ENCODE measurements at regions not wholly inside any gene's neighbourhood (a gene's known extent, or its start where the extent isn't known, plus 50 kb on each side); places are given as distances from the start of the nearest gene placed in this dataset.

DNA sequence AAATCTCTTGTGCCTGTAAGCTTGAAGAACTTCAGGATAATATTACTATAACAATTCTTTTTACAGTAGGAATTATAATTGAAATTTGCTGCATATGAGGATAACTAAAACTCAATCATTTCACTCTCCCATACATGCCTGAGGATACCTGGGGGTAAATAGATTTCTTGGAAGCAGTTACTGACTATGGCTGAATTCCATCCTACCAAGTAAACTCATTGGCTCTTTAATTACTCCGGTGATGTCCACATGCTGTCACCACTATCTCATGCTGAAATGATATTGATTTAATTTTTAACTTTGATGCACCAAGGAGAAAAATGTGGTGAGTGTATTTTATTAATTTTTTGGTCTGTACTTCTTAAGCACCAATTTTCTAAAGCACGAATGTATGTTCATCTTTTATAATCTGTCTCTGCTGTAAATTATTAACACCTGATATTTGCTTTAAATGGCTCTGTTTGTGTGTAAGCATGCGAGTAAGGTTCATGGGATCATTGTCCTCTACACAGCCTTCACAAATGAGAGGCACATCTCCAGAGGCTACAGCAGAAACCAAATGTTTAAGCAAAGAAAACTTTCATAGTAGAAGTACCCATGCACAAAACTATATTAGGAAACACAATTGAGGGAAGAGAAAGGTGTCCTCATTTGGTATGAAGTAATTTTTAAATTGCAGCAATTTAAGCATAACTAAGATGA, 164.2 kb upstream of the POU3F2 start:
- no peak for DNase-seq

DNA sequence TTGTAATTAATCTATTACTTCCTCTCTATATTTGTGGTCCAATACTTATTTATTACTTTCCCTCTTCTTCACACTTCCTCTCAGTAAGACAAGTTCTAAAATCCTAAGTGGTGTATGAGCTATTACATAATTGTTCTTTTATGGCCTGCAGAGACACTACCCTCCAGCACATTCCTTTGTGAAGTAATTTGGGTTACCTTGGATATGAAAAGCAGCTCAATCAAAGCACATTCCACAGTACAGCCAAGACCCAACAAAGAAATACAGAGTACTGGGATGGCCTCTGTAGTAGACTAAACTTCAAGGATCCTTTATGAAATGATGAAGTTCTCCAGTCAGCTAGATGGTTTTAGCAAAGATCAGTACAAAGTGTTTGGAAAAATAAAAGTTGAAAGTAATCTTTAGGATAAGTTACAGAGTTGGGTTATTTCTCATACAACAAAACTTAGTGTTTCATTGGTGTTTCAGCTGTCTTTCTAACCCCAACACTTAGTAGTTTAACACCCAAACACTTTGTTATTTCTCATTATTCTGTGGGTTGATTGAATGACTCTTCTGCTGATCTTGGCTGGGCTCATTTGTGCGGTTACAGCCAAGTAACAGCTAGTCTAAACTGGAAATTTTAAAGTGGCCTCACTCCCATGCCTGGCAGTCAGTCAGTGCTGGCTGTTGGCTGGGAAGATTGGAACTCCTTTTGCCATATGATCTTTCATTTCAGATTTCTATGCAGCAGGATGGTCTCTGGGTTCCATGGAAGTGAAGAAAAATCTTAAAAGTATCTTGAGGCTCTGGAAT, 161.5 kb upstream of the POU3F2 start:
- no peak for DNase-seq

DNA sequence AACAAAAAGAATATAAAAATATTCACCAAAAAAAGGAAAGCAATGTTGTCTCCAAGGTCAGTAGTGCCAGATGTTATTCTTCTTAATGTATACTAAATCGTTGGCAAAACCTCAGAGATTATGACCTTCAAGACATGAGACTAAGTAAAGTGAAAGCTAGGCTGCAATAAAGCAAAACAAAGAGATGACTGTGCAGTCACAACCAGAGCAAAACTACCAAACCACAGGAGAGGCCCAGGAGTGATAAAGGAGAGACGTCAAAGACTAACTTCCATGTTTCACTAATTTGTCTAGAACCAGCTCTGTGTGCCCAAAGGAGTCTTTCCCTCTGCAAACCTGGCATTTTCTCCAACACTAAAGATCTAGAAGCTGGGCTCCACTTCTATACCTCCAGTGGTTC, 155.9 kb upstream of the POU3F2 start:
- no peak for DNase-seq

DNA sequence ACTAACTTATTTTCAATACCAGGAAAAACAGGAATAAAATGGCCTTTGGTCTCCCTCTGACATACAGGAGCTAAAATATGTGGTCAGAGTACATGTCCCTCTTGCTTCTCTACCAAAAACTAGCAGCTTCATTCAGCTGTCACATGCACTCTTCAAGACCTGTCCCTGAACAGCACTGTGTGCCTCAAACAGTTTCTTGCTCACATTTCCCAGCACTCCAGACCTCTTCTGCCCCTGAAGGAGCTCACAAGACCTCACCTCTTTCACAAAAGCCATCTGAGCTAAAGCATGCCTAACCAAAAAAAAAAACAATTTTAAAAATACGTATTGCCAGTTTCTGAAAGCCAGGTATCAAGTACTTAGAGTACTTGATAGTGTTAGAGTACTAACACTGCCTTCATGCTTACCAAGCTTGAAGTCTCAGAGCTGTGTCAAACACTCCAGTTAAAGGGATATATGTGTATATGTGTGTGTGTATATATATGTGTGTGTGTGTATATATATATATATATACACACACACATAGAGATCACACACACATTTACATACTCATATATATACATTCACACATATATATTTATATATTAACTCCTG, 148.3 kb upstream of the POU3F2 start:
- DNase-seq: no peak

DNA sequence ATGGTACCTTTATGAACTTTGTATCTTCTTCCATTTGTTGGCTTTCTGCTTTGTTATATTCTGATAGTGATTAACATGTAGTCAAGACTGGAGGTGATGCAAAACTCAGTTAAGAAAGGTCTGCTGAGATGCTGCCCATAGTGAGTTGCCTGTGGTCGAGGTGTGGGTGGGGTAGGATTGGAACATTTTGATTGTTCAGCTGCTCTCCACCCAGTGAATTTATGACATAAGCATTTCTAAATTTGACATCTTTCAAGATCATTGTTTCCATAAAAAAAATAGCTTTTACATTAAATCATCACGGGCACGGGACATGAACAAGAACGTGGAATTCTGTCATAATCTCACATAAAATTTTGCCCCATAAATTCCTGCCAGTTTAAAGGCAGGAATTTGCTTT, 146.6 kb upstream of the POU3F2 start:
- DNase-seq: no peak

DNA sequence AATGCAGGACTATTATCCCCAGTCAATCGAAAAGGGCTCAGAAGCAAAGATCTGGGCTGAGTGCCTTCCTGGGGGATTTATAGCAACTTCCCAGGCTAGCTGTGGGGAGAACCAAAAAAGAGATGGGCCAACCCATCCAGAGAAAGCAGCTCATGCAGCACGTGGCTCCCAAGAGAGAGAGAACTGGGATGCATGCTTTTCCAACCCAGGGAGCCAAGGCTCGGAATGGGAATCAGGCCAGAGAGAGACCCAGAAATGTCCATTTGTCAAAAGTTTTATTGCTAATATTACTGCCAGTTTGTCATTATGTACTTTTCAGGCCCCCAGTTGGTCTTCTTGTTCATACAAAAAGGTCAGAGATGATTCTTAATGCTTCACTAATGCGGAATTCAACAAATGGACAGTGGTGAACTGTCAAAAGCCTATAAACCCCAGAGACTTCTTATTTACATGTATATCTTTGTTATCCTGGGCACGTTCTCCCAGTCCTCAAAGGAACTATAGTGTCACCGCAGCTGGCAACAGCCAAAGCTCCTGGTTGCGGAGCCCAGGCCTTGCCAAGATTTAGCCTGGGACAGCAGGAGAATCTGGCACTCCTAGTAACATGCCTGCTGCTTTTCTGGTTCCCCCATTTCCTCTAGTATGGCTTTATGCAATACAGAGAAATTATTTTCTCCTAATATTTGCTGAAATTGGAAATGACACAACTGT, 139.1 kb upstream of the POU3F2 start:
- no peak for DNase-seq

DNA sequence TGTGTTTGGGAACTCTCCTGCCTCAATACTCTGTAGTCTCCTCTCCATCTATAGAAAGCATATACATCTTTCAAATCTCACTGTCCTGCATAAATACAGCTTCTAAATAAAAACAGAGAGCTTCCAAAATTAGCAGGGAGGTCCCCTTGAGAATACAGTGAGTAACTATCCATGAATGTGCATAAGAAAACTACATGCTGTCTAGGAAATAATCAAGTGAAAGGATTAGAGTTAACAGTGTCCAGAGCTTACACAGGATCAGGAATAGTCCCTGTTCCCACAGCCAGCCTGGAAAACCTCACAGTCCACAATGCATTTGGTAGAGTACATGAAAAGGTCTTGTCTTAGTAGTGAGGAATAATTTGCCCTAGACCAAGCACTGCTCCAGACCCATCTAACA, 123.0 kb upstream of the POU3F2 start:
- DNase-seq: no peak

DNA sequence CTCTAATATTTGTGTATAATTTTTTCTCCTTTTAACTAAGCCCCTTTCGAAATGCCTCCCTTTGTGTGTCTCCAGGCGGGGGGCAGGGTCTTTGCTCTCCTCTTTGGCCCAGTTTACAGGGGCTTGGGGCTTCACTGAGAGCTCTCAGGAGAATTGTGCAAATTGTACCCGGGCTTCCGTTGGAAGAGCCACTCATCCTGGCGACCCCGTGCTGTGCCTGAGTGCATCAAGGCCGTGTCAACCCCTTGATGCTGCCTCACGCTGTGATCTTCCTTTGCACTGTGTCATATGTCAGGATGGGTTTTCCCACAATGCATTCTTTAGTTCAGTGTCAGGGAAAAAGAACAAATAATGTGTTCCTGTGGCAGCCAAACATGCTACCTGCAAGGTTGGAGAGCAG, 118.0 kb upstream of the POU3F2 start:
- no peak for DNase-seq

DNA sequence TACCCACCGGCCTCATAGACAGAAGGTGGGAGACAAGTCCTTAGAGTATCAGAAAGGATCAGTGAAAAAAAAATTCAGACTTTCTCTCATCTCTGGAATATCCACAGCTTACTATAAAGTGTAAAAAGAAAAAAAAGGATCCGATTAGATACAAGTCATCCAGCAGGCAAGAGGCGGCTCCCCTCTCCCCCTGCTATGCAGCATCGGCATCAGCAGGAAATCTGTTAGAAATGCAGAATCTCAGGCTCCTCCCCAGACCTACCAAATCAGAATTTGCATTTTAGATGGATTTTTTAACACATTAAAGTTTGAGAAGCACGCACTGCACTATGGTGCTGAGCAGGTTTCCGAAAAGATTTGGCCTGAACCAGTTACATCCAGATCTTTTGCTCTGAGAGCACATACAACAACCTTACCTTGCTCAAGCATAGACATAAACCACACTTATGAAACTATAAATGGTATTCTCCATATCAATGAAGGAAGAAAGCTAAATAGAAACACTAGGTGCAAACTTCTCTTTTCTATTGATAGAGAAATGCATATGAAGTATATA, 117.0 kb upstream of the POU3F2 start:
- DNase-seq: no peak

DNA sequence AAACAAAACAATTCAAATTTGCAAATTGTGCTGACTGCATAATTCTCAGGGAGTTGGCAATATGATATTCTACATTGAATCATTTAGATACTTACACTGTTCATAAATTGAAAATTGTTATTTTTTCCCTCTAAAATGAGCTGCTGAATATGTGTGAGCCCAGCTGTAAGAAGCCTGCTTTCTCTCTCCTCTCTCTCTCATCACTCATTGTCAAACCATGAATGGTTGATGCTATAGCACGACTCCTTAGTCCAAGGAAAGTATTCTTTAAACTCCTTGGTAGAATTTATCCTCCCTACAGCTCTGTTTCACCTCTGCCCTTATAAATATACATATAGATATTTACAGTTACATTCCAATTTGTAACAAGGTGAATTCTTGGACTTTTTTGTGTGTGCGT, 116.4 kb upstream of the POU3F2 start:
- no peak for DNase-seq

DNA sequence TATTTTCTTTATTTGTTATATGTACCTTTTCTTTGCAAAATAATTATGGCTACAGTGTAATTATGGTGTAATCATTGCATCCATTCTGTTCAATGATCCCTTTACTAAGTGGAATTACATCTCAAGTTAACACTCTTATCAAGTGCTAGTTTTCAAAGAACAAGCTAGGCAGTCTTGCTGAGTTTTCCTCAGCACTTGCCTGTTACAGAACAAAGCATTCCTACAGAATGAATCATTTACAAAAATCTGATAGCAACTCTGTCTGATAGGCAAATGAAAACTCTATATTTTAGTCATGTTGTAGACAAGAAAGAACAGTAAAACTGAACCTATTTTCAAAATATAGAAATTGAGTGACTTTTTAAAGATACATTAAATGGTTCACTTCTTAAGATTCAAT, 109.8 kb upstream of the POU3F2 start:
- no peak for DNase-seq

DNA sequence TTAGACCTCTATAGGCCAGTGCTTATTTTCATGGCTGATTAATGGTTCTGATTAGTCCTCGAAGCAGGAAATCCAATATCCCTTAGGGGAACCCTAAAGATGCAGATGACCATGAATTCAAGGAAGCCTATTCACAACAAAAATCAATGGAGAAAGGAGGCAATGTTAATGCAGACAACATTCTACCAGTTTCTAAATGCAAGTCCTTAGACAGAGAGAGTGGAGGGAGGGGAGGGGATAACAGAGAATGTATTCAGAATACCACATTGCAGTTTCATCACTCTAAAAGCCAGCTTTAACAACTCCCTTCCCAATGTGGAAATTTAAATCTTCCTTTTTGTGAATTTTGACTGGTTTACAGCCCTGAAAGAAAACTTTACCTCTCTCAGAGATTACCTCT, 87.1 kb upstream of the POU3F2 start:
- DNase-seq: no peak

DNA sequence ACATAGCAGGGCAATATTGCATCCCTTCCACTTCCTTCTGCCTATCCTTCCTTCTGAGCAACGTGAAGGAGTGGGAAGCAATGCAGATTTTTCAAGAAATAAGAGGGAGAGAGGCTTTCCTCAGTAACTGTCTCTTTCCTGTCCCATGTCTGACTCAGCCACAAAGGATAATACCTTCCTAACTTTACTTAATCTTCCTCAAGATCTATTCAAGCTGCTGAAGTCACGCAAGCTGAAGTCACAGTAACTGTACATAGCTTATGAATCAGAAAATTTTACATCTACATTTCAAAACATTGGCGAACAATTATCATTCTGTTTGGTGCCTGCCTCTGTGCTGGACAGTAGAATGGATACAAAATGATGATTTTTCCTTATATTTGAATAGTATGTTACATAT, 86.4 kb upstream of the POU3F2 start:
- DNase-seq: no peak

DNA sequence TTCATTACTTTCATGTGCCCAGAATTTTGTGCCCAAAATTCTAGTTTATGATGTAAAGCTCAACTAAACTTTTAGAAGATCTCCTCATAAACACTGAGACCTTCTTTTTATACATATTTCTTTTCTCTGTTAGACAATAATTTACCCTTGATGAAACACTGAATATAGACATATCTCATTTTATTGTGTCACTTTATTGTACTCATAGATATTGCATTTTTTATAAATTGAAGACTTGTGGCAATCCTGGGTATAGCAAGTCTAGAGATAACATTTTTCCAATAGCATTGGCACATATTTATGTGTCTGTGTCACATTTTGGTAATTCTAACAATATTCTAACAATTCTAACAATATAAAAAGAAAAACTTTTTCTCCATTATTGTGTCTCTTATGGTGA, 74.9 kb upstream of the POU3F2 start:
- no peak for DNase-seq

DNA sequence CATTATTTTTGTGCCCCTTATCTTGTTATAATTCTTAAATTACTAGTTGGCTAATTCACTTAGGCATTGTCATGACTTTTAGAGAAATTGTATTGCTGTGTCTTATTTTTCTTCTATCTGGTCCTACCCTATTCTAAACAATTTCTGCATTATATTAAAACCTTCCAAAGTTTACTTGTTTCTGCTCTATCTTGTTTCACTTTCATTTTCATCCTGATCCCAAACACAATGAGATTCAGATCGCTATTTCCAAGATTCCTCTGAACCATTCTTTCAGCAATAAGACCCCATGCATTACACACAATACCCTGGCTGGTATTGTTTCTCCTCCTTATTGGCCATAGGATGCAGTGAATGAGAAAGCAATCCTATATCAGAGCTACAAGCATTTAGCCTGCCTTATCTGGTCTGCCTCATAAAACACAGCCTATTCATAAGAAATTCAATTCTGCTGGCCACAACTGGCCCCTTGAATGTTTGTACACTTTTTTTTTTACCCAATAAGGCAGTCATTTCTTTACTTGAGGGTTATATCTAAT, 69.9 kb upstream of the POU3F2 start:
- DNase-seq: no peak

DNA sequence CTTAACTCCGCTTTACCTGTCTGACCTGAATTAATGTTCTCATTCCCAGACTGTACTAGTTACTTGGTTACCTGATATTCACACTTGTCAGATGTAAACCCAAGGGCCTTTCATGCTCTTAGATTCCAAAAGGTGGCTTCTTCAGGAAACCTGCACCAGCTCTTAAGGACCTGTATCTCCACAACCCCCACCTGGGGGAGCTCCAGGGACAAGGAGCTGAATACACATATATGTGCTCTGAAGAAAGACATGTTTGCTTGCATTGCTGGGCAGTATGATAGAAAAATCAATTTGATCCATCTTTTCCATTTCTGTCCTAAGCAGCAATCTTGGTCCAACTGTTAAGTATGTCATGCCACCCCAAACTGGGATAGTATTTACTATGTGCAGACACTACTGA, 64.8 kb upstream of the POU3F2 start:
- peak; percentile 19 for DNase-seq

DNA sequence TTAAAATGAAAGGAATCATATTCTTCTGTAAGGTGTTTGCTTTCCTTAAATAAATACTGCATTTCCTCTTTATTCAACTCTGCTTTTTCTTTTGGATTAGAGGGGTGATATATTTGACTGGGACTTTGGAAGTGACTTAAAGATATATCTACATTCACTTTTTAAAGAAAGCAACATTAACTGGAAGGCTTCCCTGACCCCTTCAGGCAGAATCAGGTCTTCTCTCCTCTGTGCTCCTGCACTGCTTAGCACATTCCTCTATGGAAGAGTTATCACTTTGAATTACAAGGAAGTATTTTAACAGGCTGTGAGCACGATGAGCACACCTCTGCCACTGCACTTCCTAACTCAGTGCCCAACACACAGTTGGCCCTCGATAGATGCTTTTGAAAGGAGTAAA, 59.2 kb upstream of the POU3F2 start:
- DNase-seq: no peak

DNA sequence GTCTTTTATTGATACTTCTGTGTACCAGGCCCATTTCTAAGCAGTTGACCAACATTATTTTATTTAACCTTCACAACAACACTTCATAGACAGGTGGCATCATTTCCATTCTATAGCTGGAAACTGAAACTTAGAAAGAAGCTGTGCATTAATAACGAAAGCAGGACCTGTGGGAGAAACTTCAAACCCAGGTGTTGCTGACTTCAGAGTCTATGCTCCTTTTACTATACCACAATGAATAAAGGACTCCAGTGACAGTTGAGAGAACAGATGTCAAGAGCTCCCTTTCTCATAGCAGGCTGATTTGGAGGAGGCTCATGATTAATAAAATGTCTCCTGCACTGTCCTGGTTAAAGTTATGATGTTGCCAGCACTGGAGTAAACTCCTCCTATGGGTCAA, 56.6 kb upstream of the POU3F2 start:
- DNase-seq: peak; percentile 35

DNA sequence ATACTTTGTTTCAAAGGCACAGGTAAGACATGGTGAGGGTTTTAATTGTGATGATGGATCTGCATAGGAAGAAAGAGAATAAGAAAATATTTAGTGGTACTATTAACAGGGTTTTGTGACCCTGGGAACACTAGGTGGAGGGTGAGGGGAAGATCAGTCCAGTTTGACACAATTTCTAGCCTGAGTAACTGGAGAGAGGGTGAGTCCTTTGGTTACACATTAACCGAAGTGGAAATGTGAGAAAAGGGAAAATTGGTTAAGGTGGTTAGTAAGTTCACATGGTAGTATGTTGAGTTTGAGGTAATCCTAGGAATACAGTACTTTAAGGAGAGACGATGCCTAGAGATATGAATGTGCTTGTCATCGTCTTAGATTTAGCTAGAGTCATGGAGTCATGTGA, 54.8 kb upstream of the POU3F2 start:
- no peak for DNase-seq

DNA sequence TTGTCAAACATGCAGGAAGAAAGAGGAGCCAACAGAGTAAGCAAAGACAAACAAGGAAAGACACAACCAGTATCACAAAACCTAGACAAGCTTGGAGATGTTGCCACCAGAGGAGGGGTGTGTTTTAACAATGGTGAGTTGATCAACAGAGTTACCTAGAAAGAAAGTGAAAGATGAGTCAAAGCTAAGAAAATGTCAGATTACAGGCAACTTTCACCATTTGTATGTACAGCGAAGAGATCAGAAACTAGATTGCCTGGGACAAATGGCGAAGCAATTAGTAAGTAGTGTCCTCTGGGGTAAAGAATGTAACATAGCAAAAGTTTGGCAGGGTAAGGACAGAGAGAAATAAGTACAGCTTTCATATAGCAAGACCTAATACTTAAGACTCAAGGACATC, 51.6 kb upstream of the POU3F2 start:
- peak; percentile 3 for DNase-seq

DNA sequence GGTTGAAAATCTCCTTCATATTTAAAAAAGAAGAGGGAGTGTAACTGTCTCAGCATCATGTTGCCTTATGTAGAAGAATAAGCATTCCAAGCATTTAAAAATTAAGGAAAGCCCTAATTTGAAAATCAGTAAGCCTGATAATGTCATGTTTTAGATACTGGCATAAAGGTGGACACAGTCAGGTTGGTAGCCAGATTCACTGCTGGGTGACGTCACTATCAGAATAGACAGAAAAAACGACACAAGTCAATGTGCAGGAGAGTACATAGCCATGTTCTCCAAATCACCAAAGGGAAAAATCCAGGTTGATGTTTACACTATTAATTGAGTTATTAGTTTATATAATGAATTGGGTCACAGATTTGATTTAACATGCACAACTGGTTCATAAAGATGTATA, 50.8 kb upstream of the POU3F2 start:
- DNase-seq: no peak

Measured in activated CD4-positive, alpha-beta T cell treated with anti-CD3 and anti-CD28 coated beads, Interleukin-2, Interleukin-6, amounts not matched to agents 100 ng/mL and 50 ng/mL, durations not matched to agents 16 hours and 8 hours (primary cell).